ENCODE measurements at regions not wholly inside any gene's neighbourhood (a gene's known extent, or its start where the extent isn't known, plus 50 kb on each side); places are given as distances from the start of the nearest gene placed in this dataset.

- no CpG with 5 or more reads among the region's 2 CpGs for WGBS (ENCODE audit: extremely low coverage, insufficient read length, low lambda C conversion rate)
- H3K18ac ChIP-seq (ENCODE audit: insufficient read length, low read depth, low read length), result no peak overlapping the region
- H2BK12ac ChIP-seq (ENCODE audit: insufficient read length, low read depth, low read length), result no peak overlapping the region
- no peak overlapping the region for H4K5ac ChIP-seq (ENCODE audit: insufficient read length, low read depth, low read length)
- H4K91ac ChIP-seq (ENCODE audit: insufficient read length, low read depth, low read length), result no peak overlapping the region
- no peaks in the 10 kb centered on the region; a peak in 1 of 7 replicates for H3K36me3 Mint-ChIP-seq (ENCODE audit: insufficient read depth in 1 of 3, low read depth in 3 of 3)
- peaks cover 6% of the 10 kb centered on the region; the same call in 1 of the 2 replicates for H3K4me1 ChIP-seq (ENCODE audit: insufficient read depth, low read length)
- H3K14ac ChIP-seq (ENCODE audit: insufficient read depth, low read length), result no peak overlapping the region
- H2AFZ ChIP-seq (ENCODE audit: low read length), result no peak overlapping the region
- DNase-seq, result no peak
- no peak overlapping the region for H3K56ac ChIP-seq (ENCODE audit: insufficient read length, low read depth, low read length)
- H4K20me1 ChIP-seq (ENCODE audit: control insufficient read depth, insufficient read depth, insufficient read length), result no peaks in the 10 kb centered on the region
- H3K27ac ChIP-seq (ENCODE audit: insufficient read length, low read depth, low read length), result no peak overlapping the region
- H3K27ac Mint-ChIP-seq, result peak overlapping the region in 1 of 3 experiments; percentile 85; a peak in 3 of 7 replicates
- H3K9me3 Mint-ChIP-seq, result no peaks in the 10 kb centered on the region; a peak in 1 of 5 replicates
- TF ChIP-seq CTCF (conservative IDR thresholded peaks at IDR 0.05), result no peak
- H3K4me1 Mint-ChIP-seq, result peaks cover 28 to 32% of the 10 kb centered on the region in 2 experiments
- H3T11ph ChIP-seq (ENCODE audit: low read length), result no peak overlapping the region
- no peak overlapping the region for H2BK20ac ChIP-seq (ENCODE audit: low read depth, low read length, poor library complexity, severe bottlenecking)
- no peaks in the 10 kb centered on the region for H3K27me3 ChIP-seq (ENCODE audit: insufficient read depth, low read length)
- H3K23ac ChIP-seq (ENCODE audit: insufficient read length, low read depth, low read length), result no peak overlapping the region
- 0 out of 2 replicates have a peak, but pooled peaks cover 1% of the 10 kb centered on the region for H3K79me2 ChIP-seq (ENCODE audit: insufficient read depth, low read length)
- no peak overlapping the region for H3K9ac ChIP-seq (ENCODE audit: extremely low read depth, insufficient read length, low read length)
- H2AK5ac ChIP-seq (ENCODE audit: insufficient read length, low read length), result no peak overlapping the region
- H3K4me2 ChIP-seq (ENCODE audit: insufficient read depth, insufficient read length, low read length), result no peak overlapping the region
- H3K9me3 ChIP-seq (ENCODE audit: control insufficient read depth, low read depth, low read length), result no peaks in the 10 kb centered on the region
- no peak overlapping the region for H3K4ac ChIP-seq (ENCODE audit: low read depth, low read length)
- no peak overlapping the region for H2BK15ac ChIP-seq (ENCODE audit: low read depth, low read length)
- H3K27me3 Mint-ChIP-seq (ENCODE audit: low read depth), result peaks cover 16% of the 10 kb centered on the region
- no peak overlapping the region for H3K4me3 Mint-ChIP-seq
- H3K23me2 ChIP-seq (ENCODE audit: insufficient read length, low read depth, low read length, poor library complexity, severe bottlenecking), result no peaks in the 10 kb centered on the region
- H3K79me1 ChIP-seq (ENCODE audit: insufficient read depth, low read depth, low read length, poor library complexity, severe bottlenecking), result no peaks in the 10 kb centered on the region
- H2BK5ac ChIP-seq (ENCODE audit: insufficient read length, low read length), result no peak overlapping the region
- H4K8ac ChIP-seq (replicated peaks; ENCODE audit: insufficient read length, low read depth, low read length), result no peak overlapping the region
- H2BK120ac ChIP-seq (ENCODE audit: low read depth, low read length, poor library complexity, severe bottlenecking), result no peak overlapping the region
These were observed 290.7 kb upstream of the ID2 start for GRCh38 chr2:8391126-8391525.

Data from H9 (cell line).